ENCODE measurements at regions not wholly inside any gene's neighbourhood (a gene's known extent, or its start where the extent isn't known, plus 50 kb on each side); places are given as distances from the start of the nearest gene placed in this dataset.
A peak's percentile ranks its signal among the peaks of the same experiment; 100 is the strongest.

GRCh38 chr5:142388696-142389095, 63.9 kb upstream of the SPRY4 start:
- Histone ChIP-seq H3K9me3 (ENCODE audit: severe bottlenecking) (no peaks in the 10 kb centered on the region), H3K4me3 (ENCODE audit: low read depth, low read length) (no peak overlapping the region), H3K27me3 (ENCODE audit: insufficient read depth, low read depth, severe bottlenecking) (no peaks in the 10 kb centered on the region), H3K27ac (peak overlapping the region; percentile 57), H3K36me3 (no peaks in the 10 kb centered on the region)
- no peak for TF ChIP-seq CTCF (IDR thresholded peaks at IDR 0.05; ENCODE audit: low read depth, low read length)
- DNase-seq: no peak

- Histone ChIP-seq H3K27ac (no peak overlapping the region), H3K4me3 (ENCODE audit: low read depth, low read length) (no peak overlapping the region), H3K9me3 (ENCODE audit: severe bottlenecking) (no peaks in the 10 kb centered on the region), H3K27me3 (ENCODE audit: insufficient read depth, low read depth, severe bottlenecking) (no peaks in the 10 kb centered on the region), H3K36me3 (no peaks in the 10 kb centered on the region)
- no peak for TF ChIP-seq CTCF (IDR thresholded peaks at IDR 0.05; ENCODE audit: low read depth, low read length)
- no peak for DNase-seq
These were observed 62.3 kb upstream of the SPRY4 start for GRCh38 chr5:142387024-142387682.

GRCh38 chr5:142386137-142387023, 61.6 kb upstream of the SPRY4 start:
- no peak for TF ChIP-seq CTCF (IDR thresholded peaks at IDR 0.05; ENCODE audit: low read depth, low read length)
- Histone ChIP-seq H3K36me3 (no peaks in the 10 kb centered on the region), H3K27ac (no peak overlapping the region), H3K27me3 (ENCODE audit: insufficient read depth, low read depth, severe bottlenecking) (no peaks in the 10 kb centered on the region), H3K9me3 (ENCODE audit: severe bottlenecking) (no peaks in the 10 kb centered on the region), H3K4me3 (ENCODE audit: low read depth, low read length) (no peak overlapping the region)
- DNase-seq: no peak

GRCh38 chr5:142385194-142385593, 60.4 kb upstream of the SPRY4 start:
- no peak overlapping the region for H3K27ac ChIP-seq
- no peak for TF ChIP-seq CTCF (IDR thresholded peaks at IDR 0.05; ENCODE audit: low read depth, low read length)
- no peaks in the 10 kb centered on the region for H3K36me3 ChIP-seq
- no peaks in the 10 kb centered on the region for H3K9me3 ChIP-seq (ENCODE audit: severe bottlenecking)
- H3K27me3 ChIP-seq (ENCODE audit: insufficient read depth, low read depth, severe bottlenecking): no peaks in the 10 kb centered on the region
- DNase-seq: no peak
- no peak overlapping the region for H3K4me3 ChIP-seq (ENCODE audit: low read depth, low read length)

- Histone ChIP-seq H3K27ac (no peak overlapping the region), H3K9me3 (ENCODE audit: severe bottlenecking) (no peaks in the 10 kb centered on the region), H3K27me3 (ENCODE audit: insufficient read depth, low read depth, severe bottlenecking) (no peaks in the 10 kb centered on the region), H3K4me3 (ENCODE audit: low read depth, low read length) (no peak overlapping the region), H3K36me3 (no peaks in the 10 kb centered on the region)
- no peak for TF ChIP-seq CTCF (IDR thresholded peaks at IDR 0.05; ENCODE audit: low read depth, low read length)
- no peak for DNase-seq
These were observed 59.2 kb upstream of the SPRY4 start for GRCh38 chr5:142384014-142384413.
